Suprapubic skin (tissue), 4 donors: ENCODE measurements at regions not wholly inside any gene's neighbourhood (a gene's known extent, or its start where the extent isn't known, plus 50 kb on each side); places are given as distances from the start of the nearest gene placed in this dataset.

Source experiments
- DNase-seq, 2 donors: peaks; one replicate each; pipeline ENCODE4 v3.0.0-alpha.2; 2019; ENCODE audit warnings: low spot score in 2 of 2
- H3K27ac ChIP-seq: fragments of 200-600 bp; sonication (generic); one replicate; pipeline ENCODE4 v1.5.1; 2019
- H3K27me3 ChIP-seq: fragments of 200-600 bp; sonication (generic); one replicate; pipeline ENCODE4 v1.5.1; 2019
- H3K36me3 ChIP-seq: fragments of 200-600 bp; sonication (generic); one replicate; pipeline ENCODE4 v1.5.1; 2019
- H3K4me1 ChIP-seq: fragments of 200-600 bp; sonication (generic); one replicate; pipeline ENCODE4 v1.5.1; 2019
- H3K4me3 ChIP-seq: fragments of 200-600 bp; sonication (generic); one replicate; pipeline ENCODE4 v1.5.1; 2019; ENCODE audit warnings: mild to moderate bottlenecking
- H3K9me3 ChIP-seq: fragments of 200-600 bp; sonication (generic); one replicate; pipeline ENCODE4 v1.5.1; 2019
- CTCF ChIP-seq, 2 donors: fragments of 200-600 bp in 1 of 2; fragments of 450-650 bp in 1 of 2; sonication (generic) in 1 of 2; IDR thresholded peaks; one replicate each; pipeline ENCODE4 v1.5.1; 2016 to 2019; ENCODE audit warnings: antibody characterized with exemption in 2 of 2, mild to moderate bottlenecking in 1 of 2, moderate library complexity in 1 of 2
- EP300 ChIP-seq: sonication (generic); formaldehyde crosslinking; IDR thresholded peaks from one replicate; pipeline ENCODE4 v1.6.1; 2017; ENCODE audit warnings: antibody characterized with exemption
- POLR2A ChIP-seq, 2 donors: fragments of 450-650 bp; IDR thresholded peaks; one replicate each; pipeline ENCODE4 v1.6.1; 2017; ENCODE audit warnings: antibody characterized with exemption in 2 of 2, mild to moderate bottlenecking in 2 of 2, moderate library complexity in 2 of 2
- POLR2AphosphoS5 ChIP-seq, 3 donors: sonication (generic); formaldehyde crosslinking; IDR thresholded peaks; one replicate each; pipeline ENCODE4 v1.6.1; 2017; ENCODE audit warnings: antibody characterized with exemption in 3 of 3
- WGBS: methylation state at CpG from one replicate; pipeline ENCODE4 v1.1.5; 2018; 5-methylcytosine and 5-hydroxymethylcytosine counted together

- Histone ChIP-seq H3K27ac (no peak overlapping the region), H3K9me3 (no peaks in the 10 kb centered on the region), H3K27me3 (no peaks in the 10 kb centered on the region), H3K4me3 (no peak overlapping the region), H3K4me1 (no peaks in the 10 kb centered on the region), H3K36me3 (no peaks in the 10 kb centered on the region)
- no peak for DNase-seq
- TF ChIP-seq POLR2A (IDR thresholded peaks at IDR 0.05) (no peak), EP300 (no peak), CTCF (IDR thresholded peaks at IDR 0.05) (no peak), POLR2AphosphoS5 (IDR thresholded peaks at IDR 0.05) (no peak)
- 72% methylated on average over 4 of the region's 5 CpGs for WGBS
Observed at GRCh38 chr19:28350673-28351072, 862.3 kb downstream of the UQCRFS1 start.

DNA sequence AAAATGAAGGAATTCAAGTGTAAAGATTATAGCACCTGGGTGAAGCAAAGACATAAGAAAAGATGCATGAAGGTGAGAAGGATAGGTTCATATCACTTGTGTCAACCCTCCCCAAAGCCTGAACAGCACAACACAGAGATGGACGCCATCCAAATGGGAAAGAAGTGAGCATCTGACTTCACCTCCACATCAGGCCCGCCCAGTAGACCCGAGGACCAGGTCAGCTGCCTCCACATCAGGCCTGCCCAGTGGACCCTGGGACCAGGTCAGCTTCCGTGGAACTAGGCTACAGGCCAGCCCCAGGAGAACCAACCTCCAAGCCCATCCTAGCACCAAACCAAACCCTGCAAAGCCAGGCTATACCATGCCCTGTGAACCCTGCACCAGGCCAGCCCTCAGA, 862.9 kb downstream of the UQCRFS1 start:
- Histone ChIP-seq H3K27ac (no peak overlapping the region), H3K36me3 (no peaks in the 10 kb centered on the region), H3K27me3 (peaks cover under 1% of the 10 kb centered on the region), H3K4me1 (no peaks in the 10 kb centered on the region), H3K4me3 (no peak overlapping the region), H3K9me3 (no peaks in the 10 kb centered on the region)
- TF ChIP-seq CTCF (IDR thresholded peaks at IDR 0.05) (no peak), EP300 (no peak), POLR2AphosphoS5 (IDR thresholded peaks at IDR 0.05) (no peak), POLR2A (IDR thresholded peaks at IDR 0.05) (no peak)
- DNase-seq: no peak
- 95% methylated on average over 4 of the region's 4 CpGs for WGBS

DNA sequence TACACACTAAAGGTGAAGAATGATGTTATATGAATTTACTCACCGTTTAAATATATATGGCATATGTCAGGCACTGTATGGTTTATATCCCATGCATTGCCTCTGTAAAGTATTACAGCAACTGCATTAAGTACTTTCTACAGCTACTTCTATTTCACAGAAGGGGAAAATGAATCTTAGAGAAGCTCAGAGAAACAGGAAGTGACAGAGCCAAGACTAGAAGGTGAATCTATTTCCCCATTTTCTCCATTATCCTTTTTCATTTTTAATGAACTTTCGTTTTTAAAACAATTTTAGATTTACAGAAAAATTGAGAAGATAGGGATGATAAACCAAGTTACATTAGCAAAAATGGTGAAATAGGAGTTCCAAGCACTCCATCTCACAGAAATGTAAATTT, 863.3 kb downstream of the UQCRFS1 start:
- no peak overlapping the region for H3K4me3 ChIP-seq
- no peaks in the 10 kb centered on the region for H3K4me1 ChIP-seq
- 81% methylated on average over 2 of the region's 2 CpGs for WGBS
- peaks cover 2% of the 10 kb centered on the region for H3K27me3 ChIP-seq
- no peak overlapping the region for H3K27ac ChIP-seq
- no peak for DNase-seq
- H3K9me3 ChIP-seq: no peaks in the 10 kb centered on the region
- TF ChIP-seq POLR2AphosphoS5 (IDR thresholded peaks at IDR 0.05) (no peak), CTCF (IDR thresholded peaks at IDR 0.05) (no peak), POLR2A (IDR thresholded peaks at IDR 0.05) (no peak), EP300 (no peak)
- no peaks in the 10 kb centered on the region for H3K36me3 ChIP-seq

DNA sequence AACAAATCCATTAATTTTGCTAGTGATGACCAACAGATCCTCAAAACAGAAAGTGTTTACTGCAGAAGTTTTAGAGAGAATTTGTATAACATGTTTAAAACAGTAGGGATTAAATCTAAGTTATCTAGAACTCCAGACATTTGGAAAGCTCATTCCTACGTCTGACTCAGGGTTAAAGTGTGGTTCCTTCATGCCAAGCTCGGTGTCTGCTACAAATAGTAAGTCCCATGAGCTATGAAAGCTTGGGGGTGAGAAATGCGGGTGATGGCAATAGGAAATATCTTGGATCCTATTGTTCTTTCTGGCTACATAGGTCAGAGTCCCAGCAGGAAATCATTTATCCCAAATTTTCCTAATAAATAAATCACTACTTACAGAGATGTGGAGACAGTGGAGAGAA, 867.1 kb downstream of the UQCRFS1 start:
- Histone ChIP-seq H3K36me3 (no peaks in the 10 kb centered on the region), H3K27me3 (peaks cover 2% of the 10 kb centered on the region), H3K4me3 (no peak overlapping the region), H3K4me1 (no peaks in the 10 kb centered on the region), H3K9me3 (peaks cover 6% of the 10 kb centered on the region), H3K27ac (no peak overlapping the region)
- 64% methylated on average over 3 of the region's 3 CpGs for WGBS
- TF ChIP-seq POLR2A (IDR thresholded peaks at IDR 0.05) (no peak), EP300 (no peak), CTCF (IDR thresholded peaks at IDR 0.05) (no peak), POLR2AphosphoS5 (IDR thresholded peaks at IDR 0.05) (no peak)
- DNase-seq: no peak

GRCh38 chr19:28341810-28342350, 871.1 kb downstream of the UQCRFS1 start:
- peaks cover 2% of the 10 kb centered on the region for H3K27me3 ChIP-seq
- H3K4me3 ChIP-seq: no peak overlapping the region
- H3K27ac ChIP-seq: no peak overlapping the region
- no peak for TF ChIP-seq CTCF (IDR thresholded peaks at IDR 0.05)
- TF ChIP-seq POLR2AphosphoS5 (IDR thresholded peaks at IDR 0.05): no peak
- no peak for TF ChIP-seq POLR2A (IDR thresholded peaks at IDR 0.05)
- TF ChIP-seq EP300: no peak
- DNase-seq: no peak
- 84% methylated on average over 5 of the region's 5 CpGs for WGBS
- H3K9me3 ChIP-seq: peaks cover 6% of the 10 kb centered on the region
- H3K36me3 ChIP-seq: no peaks in the 10 kb centered on the region
- no peaks in the 10 kb centered on the region for H3K4me1 ChIP-seq
